HG02938 (cell line): ENCODE measurements at regions not wholly inside any gene's neighbourhood (a gene's known extent, or its start where the extent isn't known, plus 50 kb on each side); places are given as distances from the start of the nearest gene placed in this dataset.

Source experiments
- ATAC-seq: cut with Tn5 transposase; IDR thresholded peaks from one replicate; pipeline ENCODE4 v1.9.1; 2021; ENCODE audit warnings: mild to moderate bottlenecking, moderate library complexity; ENCODE audit not compliant: unreplicated experiment

- no peak for ATAC-seq
These were observed 733.4 kb upstream of the CDH7 start for GRCh38 chr18:65017372-65017760.

- ATAC-seq, result no peak
These were observed 734.0 kb upstream of the CDH7 start for GRCh38 chr18:65016631-65017371.

GRCh38 chr18:64994370-64994769 is 756.4 kb upstream of the CDH7 start:
- ATAC-seq, result no peak

- no peak for ATAC-seq
These were observed 757.1 kb upstream of the CDH7 start for GRCh38 chr18:64993695-64994094.

GRCh38 chr18:64992654-64993053 is 758.2 kb upstream of the CDH7 start:
- no peak for ATAC-seq

- ATAC-seq, result no peak
These were observed 759.7 kb upstream of the CDH7 start for GRCh38 chr18:64991102-64991501.

GRCh38 chr18:64986906-64987495 is 763.8 kb upstream of the CDH7 start:
- ATAC-seq, result no peak

GRCh38 chr18:64983497-64984238 is 767.1 kb upstream of the CDH7 start:
- no peak for ATAC-seq

- ATAC-seq, result no peak
These were observed 768.3 kb upstream of the CDH7 start for GRCh38 chr18:64982414-64983055.

GRCh38 chr18:64981915-64982314 is 768.9 kb upstream of the CDH7 start:
- no peak for ATAC-seq

- ATAC-seq, result no peak
These were observed 771.0 kb upstream of the CDH7 start for GRCh38 chr18:64979791-64980190.

- ATAC-seq, result no peak
These were observed 776.3 kb upstream of the CDH7 start for GRCh38 chr18:64974391-64975125.

GRCh38 chr18:64972545-64972944 is 778.3 kb upstream of the CDH7 start:
- ATAC-seq, result no peak

GRCh38 chr18:64966667-64967066 is 784.1 kb upstream of the CDH7 start:
- no peak for ATAC-seq

- no peak for ATAC-seq
These were observed 794.3 kb upstream of the CDH7 start for GRCh38 chr18:64956465-64956864.

- ATAC-seq, result no peak
These were observed 800.9 kb upstream of the CDH7 start for GRCh38 chr18:64949885-64950284.

- ATAC-seq, result no peak
These were observed 787.8 kb upstream of the LINC00305 start for GRCh38 chr18:64936671-64937070.

- ATAC-seq, result no peak
These were observed 780.1 kb upstream of the LINC00305 start for GRCh38 chr18:64929036-64929435.

GRCh38 chr18:64919971-64920570 is 771.2 kb upstream of the LINC00305 start:
- no peak for ATAC-seq

- ATAC-seq, result no peak
These were observed 770.0 kb upstream of the LINC00305 start for GRCh38 chr18:64918851-64919250.
